Tibial nerve (tissue), 4 donors: ENCODE measurements at regions not wholly inside any gene's neighbourhood (a gene's known extent, or its start where the extent isn't known, plus 50 kb on each side); places are given as distances from the start of the nearest gene placed in this dataset.

ENCODE experiments used
- DNase-seq, 2 donors: peaks; one replicate each; pipeline ENCODE4 v3.0.0-alpha.2; 2019; ENCODE audit warnings: low spot score in 2 of 2
- H3K27ac ChIP-seq, 4 donors: fragments of 200-600 bp; sonication (generic) in 3 of 4; one replicate each; pipeline ENCODE4 v1.5.1; 2017 to 2019; ENCODE audit warnings: mild to moderate bottlenecking in 1 of 4
- H3K27me3 ChIP-seq, 2 donors: fragments of 200-600 bp; sonication (generic) in 1 of 2; one replicate each; pipeline versions ENCODE4 v1.5.1 to v1.6.0; 2017 to 2019
- H3K36me3 ChIP-seq, 3 donors: fragments of 200-600 bp; sonication (generic); one replicate each; pipeline ENCODE4 v1.5.1; 2018 to 2019
- H3K4me1 ChIP-seq, 4 donors: fragments of 200-600 bp; sonication (generic) in 3 of 4; one replicate each; pipeline ENCODE4 v1.5.1; 2017 to 2019
- H3K4me3 ChIP-seq, 4 donors: fragments of 200-600 bp; sonication (generic) in 3 of 4; one replicate each; pipeline ENCODE4 v1.5.1; 2017 to 2019; ENCODE audit warnings: mild to moderate bottlenecking in 1 of 4, moderate library complexity in 1 of 4
- H3K9me3 ChIP-seq, 4 donors: fragments of 200-600 bp; sonication (generic) in 3 of 4; one replicate each; pipeline ENCODE4 v1.5.1; 2017 to 2019
- CTCF ChIP-seq, 5 experiments: fragments of 200-600 bp in 3 of 5; fragments of 450-650 bp in 2 of 5; sonication (generic) in 3 of 5; IDR thresholded peaks; one replicate each; pipeline ENCODE4 v1.5.1; 2016 to 2019; ENCODE audit warnings: antibody characterized with exemption in 5 of 5, mild to moderate bottlenecking in 3 of 5, moderate library complexity in 2 of 5
- EP300 ChIP-seq, 2 donors: sonication (generic); formaldehyde crosslinking; IDR thresholded peaks; one replicate each; pipeline ENCODE4 v1.6.1; 2017; ENCODE audit warnings: antibody characterized with exemption in 2 of 2, mild to moderate bottlenecking in 1 of 2
- POLR2A ChIP-seq, 2 donors: fragments of 450-650 bp; IDR thresholded peaks; one replicate each; pipeline ENCODE4 v1.6.1; 2017; ENCODE audit warnings: antibody characterized with exemption in 2 of 2, mild to moderate bottlenecking in 2 of 2, moderate library complexity in 2 of 2
- WGBS, 2 donors: methylation state at CpG; one replicate each; pipeline ENCODE4 v1.1.5; 2018; 5-methylcytosine and 5-hydroxymethylcytosine counted together

GRCh38 chr1:163271535-163271934, 50.2 kb upstream of the NUF2 start:
- Histone ChIP-seq H3K36me3 (peaks cover 0 to 14% (median 0%) of the 10 kb centered on the region in 3 donors), H3K4me1 (no peaks in the 10 kb centered on the region), H3K4me3 (no peak overlapping the region), H3K27ac (no peak overlapping the region), H3K9me3 (no peaks in the 10 kb centered on the region), H3K27me3 (no peaks in the 10 kb centered on the region)
- no peak for TF ChIP-seq CTCF (IDR thresholded peaks at IDR 0.05)
- TF ChIP-seq EP300 (IDR thresholded peaks at IDR 0.05), result no peak
- no peak for TF ChIP-seq POLR2A (IDR thresholded peaks at IDR 0.05)
- DNase-seq, result no peak
- 34 to 42% methylated on average over 1 of the region's 1 CpG for WGBS, 2 donors
